ENCODE measurements at regions not wholly inside any gene's neighbourhood (a gene's known extent, or its start where the extent isn't known, plus 50 kb on each side); places are given as distances from the start of the nearest gene placed in this dataset.

DNA sequence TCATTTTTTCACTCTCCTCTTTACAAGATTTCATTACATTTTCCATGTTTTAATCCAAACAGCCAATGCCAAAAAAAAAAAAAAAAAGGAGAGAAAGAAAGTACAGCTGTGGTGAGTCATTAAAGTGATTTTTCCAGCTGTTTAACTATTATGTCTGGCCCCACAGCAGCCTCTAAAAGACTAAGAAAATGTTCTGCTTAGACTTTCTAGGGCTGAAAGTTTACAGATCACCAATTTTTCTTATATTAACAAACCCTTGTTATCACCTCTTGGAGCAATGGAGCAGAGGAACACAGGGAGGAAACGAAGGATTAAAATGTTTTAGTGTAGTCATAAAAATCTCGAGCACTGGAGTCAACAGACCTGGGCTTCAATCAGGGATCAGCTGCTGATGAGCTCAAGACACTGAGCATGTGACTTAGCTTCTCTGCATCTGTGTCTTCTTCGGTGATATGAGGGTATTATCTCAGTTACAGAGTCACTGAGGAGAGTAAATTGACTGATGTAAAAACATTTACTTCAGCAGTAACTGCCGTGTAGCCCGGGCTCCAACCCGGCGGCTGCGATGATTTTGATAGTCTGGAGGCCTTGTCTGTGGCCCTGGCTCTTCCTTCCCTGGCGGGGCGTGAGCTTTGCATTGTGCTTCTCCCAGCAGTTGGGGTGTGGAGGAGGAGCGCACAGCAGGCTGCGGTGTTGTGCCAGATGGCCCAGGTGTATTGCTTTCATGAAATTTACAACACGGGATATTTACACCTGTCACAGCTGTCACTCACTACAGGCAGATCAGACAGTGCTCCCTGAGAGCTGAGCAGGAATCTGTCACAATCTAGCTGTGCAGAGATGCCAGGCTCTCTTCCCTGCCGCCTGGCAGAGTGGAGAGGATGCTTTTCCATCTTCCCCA, 298.3 kb upstream of the FZD8 start:
- H3K4me1 Mint-ChIP-seq (ENCODE audit: unreplicated experiment): peaks cover 4% of the 10 kb centered on the region
- no peak overlapping the region for H3K4me3 Mint-ChIP-seq
- TF ChIP-seq, protein P1, sequence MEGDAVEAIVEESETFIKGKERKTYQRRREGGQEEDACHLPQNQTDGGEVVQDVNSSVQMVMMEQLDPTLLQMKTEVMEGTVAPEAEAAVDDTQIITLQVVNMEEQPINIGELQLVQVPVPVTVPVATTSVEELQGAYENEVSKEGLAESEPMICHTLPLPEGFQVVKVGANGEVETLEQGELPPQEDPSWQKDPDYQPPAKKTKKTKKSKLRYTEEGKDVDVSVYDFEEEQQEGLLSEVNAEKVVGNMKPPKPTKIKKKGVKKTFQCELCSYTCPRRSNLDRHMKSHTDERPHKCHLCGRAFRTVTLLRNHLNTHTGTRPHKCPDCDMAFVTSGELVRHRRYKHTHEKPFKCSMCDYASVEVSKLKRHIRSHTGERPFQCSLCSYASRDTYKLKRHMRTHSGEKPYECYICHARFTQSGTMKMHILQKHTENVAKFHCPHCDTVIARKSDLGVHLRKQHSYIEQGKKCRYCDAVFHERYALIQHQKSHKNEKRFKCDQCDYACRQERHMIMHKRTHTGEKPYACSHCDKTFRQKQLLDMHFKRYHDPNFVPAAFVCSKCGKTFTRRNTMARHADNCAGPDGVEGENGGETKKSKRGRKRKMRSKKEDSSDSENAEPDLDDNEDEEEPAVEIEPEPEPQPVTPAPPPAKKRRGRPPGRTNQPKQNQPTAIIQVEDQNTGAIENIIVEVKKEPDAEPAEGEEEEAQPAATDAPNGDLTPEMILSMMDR (conservative IDR thresholded peaks at IDR 0.05): no peak
- peaks cover 3% of the 10 kb centered on the region for H3K36me3 Mint-ChIP-seq
- no peak overlapping the region for H3K27ac Mint-ChIP-seq
- H3K9me3 Mint-ChIP-seq: peaks cover 8% of the 10 kb centered on the region
- H3K27me3 Mint-ChIP-seq: peaks cover 55% of the 10 kb centered on the region
- DNase-seq (ENCODE audit: extremely low spot score, unreplicated experiment): no peak

DNA sequence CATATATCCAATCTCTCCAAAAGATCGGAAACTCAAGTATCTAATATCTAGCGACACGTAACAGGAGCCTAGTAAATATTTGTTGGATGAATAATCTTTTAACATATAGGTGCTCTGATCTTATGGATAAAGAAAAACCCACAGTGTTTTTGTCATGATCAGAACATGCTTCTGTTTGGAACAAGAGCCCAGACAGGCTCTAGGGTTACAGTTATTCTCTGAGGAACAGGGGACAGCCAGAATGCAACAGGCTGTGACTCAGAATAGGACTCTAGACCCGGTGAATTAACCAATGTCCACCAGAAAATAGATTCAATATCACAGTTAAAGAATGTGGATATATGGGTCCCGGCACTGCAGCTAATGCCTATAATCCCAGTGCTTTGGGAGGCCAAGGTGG, 296.1 kb upstream of the FZD8 start:
- TF ChIP-seq, protein P1 (conservative IDR thresholded peaks at IDR 0.05): no peak
- Mint-ChIP-seq H3K9me3 (peaks cover 8% of the 10 kb centered on the region), H3K4me1 (ENCODE audit: unreplicated experiment) (peaks cover 15% of the 10 kb centered on the region), H3K27me3 (peaks cover 64% of the 10 kb centered on the region), H3K27ac (no peak overlapping the region), H3K36me3 (peaks cover 3% of the 10 kb centered on the region), H3K4me3 (no peak overlapping the region)
- no peak for DNase-seq (ENCODE audit: extremely low spot score, unreplicated experiment)

DNA sequence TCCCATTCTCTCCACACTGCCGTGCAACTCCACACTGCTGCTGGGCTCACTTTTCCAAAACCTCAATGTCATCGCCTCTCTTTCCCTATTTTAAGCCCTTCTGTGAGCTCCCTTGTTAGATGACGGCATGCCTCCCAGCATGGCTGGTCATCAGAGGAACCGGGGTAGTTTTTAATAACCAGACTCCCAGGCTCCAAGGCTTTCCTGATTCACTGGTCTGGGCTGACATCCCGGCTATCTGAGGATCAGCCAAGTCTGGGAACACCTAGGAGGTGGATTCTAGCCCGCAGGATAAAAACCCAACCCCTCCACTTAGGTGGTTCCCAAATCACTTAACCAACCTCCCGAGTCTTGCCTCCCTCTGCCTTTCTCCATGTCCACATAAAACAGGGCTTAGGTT, 295.4 kb upstream of the FZD8 start:
- DNase-seq (ENCODE audit: extremely low spot score, unreplicated experiment): no peak
- H3K4me1 Mint-ChIP-seq (ENCODE audit: unreplicated experiment): peaks cover 15% of the 10 kb centered on the region
- peaks cover 70% of the 10 kb centered on the region for H3K27me3 Mint-ChIP-seq
- TF ChIP-seq, protein P1 (conservative IDR thresholded peaks at IDR 0.05): no peak
- H3K4me3 Mint-ChIP-seq: no peak overlapping the region
- H3K27ac Mint-ChIP-seq: no peak overlapping the region
- H3K9me3 Mint-ChIP-seq: peaks cover 8% of the 10 kb centered on the region
- peaks cover 3% of the 10 kb centered on the region for H3K36me3 Mint-ChIP-seq

DNA sequence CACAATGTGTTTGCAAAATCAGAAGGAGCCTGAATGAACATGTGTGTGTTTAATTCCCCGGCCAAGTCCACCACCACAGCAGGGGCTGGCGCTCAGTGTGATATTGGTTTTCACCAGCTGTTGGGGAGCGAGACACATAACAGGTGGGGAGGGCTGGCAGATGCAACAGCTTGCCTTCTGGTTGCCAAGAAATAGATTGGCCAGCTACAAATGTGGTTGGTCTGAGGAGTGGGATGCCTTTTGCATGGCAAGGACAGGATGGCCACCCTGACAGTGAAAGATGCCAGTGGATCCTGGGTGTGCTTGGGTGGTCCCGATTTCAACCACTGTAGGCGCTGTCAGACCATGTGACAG, 292.5 kb upstream of the FZD8 start:
- TF ChIP-seq, protein P1 (conservative IDR thresholded peaks at IDR 0.05): no peak
- H3K36me3 Mint-ChIP-seq: peaks cover 3% of the 10 kb centered on the region
- no peak for DNase-seq (ENCODE audit: extremely low spot score, unreplicated experiment)
- H3K4me1 Mint-ChIP-seq (ENCODE audit: unreplicated experiment): peaks cover 11% of the 10 kb centered on the region
- H3K9me3 Mint-ChIP-seq: peaks cover 8% of the 10 kb centered on the region
- H3K27me3 Mint-ChIP-seq: peaks cover 58% of the 10 kb centered on the region
- H3K4me3 Mint-ChIP-seq: no peak overlapping the region
- no peak overlapping the region for H3K27ac Mint-ChIP-seq

DNA sequence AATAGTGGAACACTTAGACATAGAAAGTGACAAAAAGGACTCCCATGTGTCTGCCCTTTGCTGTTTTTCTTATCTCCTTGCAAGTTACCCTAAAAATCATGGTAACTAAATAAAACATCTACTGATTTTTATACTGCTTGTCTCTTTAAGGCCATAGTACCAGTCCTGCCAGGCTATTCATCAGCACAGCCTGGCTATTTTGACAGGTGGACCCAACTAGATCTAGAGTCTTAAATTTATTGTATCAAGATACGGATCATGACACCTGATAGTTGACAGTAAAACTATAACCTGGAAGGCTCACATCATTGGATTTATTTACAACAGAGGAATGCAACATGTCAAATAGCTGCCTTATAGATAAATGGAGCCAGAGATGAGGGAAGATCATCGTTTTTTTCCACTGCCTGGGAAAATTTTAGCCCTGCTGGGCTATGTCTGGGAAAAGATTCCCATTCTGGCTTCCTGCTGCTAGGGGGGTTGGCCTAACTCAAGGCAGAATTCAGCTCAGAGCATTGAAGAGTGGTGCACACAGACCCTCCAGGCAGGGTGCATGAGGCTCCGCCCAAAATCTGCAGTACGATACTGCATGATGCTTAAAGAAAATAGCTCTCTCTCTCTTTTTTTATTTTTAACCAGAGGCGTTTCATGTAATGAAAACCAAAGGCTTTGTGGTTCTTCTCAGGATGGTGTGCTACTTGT, 292.0 kb upstream of the FZD8 start:
- TF ChIP-seq, protein P1 (conservative IDR thresholded peaks at IDR 0.05): no peak
- Mint-ChIP-seq H3K36me3 (peaks cover 3% of the 10 kb centered on the region), H3K9me3 (peaks cover 8% of the 10 kb centered on the region), H3K4me1 (ENCODE audit: unreplicated experiment) (peaks cover 11% of the 10 kb centered on the region), H3K4me3 (no peak overlapping the region), H3K27ac (no peak overlapping the region), H3K27me3 (peaks cover 61% of the 10 kb centered on the region)
- no peak for DNase-seq (ENCODE audit: extremely low spot score, unreplicated experiment)

Measured in type B pancreatic cell (in vitro differentiated cells).